ENCODE measurements at regions not wholly inside any gene's neighbourhood (a gene's known extent, or its start where the extent isn't known, plus 50 kb on each side); places are given as distances from the start of the nearest gene placed in this dataset.

DNA sequence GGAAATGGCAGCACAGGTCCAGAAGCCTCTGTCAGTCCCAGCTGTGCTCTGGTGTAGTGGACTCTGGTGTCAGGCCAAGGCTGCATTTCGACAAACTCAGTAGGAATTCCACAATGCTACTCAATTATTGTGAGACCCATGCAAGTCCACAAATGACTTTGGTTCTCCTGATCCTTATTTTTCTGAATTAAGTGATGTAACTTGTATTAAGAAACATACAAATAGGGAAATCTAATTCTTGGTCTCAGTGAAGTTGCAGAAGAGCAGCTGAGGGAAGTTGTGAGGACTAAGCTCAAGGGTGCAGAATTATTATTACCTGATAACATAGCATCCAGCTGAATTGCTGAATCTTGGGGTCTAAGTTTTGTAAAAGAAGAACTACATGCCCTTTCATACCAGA, 116.8 kb downstream of the MAFB start:
- TF ChIP-seq POLR2A (IDR thresholded peaks at IDR 0.05) (no peak), CTCF (IDR thresholded peaks at IDR 0.05) (no peak)

Measured in sigmoid colon (tissue), 3 donors.